ENCODE measurements at regions not wholly inside any gene's neighbourhood (a gene's known extent, or its start where the extent isn't known, plus 50 kb on each side); places are given as distances from the start of the nearest gene placed in this dataset.

GRCh38 chr3:66860771-66861170 lies 137.3 kb upstream of the KBTBD8 start:
- TF ChIP-seq POLR2A (IDR thresholded peaks at IDR 0.05): no peak
- TF ChIP-seq, protein P1, sequence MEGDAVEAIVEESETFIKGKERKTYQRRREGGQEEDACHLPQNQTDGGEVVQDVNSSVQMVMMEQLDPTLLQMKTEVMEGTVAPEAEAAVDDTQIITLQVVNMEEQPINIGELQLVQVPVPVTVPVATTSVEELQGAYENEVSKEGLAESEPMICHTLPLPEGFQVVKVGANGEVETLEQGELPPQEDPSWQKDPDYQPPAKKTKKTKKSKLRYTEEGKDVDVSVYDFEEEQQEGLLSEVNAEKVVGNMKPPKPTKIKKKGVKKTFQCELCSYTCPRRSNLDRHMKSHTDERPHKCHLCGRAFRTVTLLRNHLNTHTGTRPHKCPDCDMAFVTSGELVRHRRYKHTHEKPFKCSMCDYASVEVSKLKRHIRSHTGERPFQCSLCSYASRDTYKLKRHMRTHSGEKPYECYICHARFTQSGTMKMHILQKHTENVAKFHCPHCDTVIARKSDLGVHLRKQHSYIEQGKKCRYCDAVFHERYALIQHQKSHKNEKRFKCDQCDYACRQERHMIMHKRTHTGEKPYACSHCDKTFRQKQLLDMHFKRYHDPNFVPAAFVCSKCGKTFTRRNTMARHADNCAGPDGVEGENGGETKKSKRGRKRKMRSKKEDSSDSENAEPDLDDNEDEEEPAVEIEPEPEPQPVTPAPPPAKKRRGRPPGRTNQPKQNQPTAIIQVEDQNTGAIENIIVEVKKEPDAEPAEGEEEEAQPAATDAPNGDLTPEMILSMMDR (IDR thresholded peaks at IDR 0.05 in 4 of 5, conservative IDR thresholded peaks at IDR 0.05 in 1 of 5): no peak

Measured in gastrocnemius medialis (tissue), 4 donors.